NOMO-1 treated with dmso at 0.1 percent for 144 hours (cell line): ENCODE measurements at regions not wholly inside any gene's neighbourhood (a gene's known extent, or its start where the extent isn't known, plus 50 kb on each side); places are given as distances from the start of the nearest gene placed in this dataset.
"Not testable (repeated sequence)": the region's sequence is repeated elsewhere in the genome, so short reads cannot be mapped to it uniquely, and the experiment has no call there.

Experiments used
- DNase-seq: peaks from one replicate; lab custom pipeline; 2025; ENCODE audit not compliant: unreplicated experiment; lab: John Stamatoyannopoulos, UW

GRCh38 chrX:65828599-65828998, 161.1 kb downstream of the MSN start:
- no peak for DNase-seq

- DNase-seq, result not testable (repeated sequence)
Observed at GRCh38 chrX:65825226-65825625, 157.8 kb downstream of the MSN start.

DNA sequence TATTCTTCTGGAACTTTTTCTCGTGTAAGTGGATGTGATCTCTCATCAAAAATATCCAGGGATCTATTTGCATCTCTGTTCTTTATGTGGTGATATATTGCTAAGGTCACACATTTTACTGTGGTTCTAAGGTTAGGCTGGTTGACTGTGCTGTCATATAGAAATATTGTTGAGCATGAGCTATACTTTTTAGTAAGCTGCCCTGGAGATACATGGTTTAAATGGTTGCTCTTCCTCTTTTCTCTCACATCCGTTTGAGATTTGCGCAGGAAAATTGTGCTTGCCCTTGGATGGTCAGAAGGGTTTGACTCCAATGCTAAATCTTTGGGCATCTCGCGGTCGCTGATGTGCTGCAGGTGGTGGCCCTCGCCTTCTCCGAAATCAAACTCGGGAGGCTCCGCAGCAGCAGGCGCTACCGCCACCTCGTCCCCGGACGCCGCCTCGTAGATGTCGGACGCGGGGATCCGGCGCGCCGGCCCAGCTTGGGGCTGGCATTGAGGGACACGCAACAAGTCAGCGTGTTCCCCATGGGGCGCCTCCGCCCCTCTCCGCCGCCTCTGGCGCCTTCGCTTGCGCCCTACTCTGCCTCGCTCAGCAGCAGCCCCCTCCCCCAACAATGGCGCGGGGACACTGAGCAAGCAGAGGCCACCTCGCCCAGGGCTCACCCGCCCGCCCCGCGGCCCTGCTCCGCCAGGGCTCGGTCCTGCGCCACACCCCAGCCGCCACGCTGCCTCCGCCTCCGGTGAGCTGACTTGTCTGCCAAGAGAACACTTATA, 154.5 kb downstream of the MSN start:
- peak; percentile 3 for DNase-seq

GRCh38 chrX:65819983-65820382, 152.5 kb downstream of the MSN start:
- not testable (repeated sequence) for DNase-seq

- DNase-seq, result no peak
Observed at GRCh38 chrX:65813245-65813644, 145.8 kb downstream of the MSN start.

DNA sequence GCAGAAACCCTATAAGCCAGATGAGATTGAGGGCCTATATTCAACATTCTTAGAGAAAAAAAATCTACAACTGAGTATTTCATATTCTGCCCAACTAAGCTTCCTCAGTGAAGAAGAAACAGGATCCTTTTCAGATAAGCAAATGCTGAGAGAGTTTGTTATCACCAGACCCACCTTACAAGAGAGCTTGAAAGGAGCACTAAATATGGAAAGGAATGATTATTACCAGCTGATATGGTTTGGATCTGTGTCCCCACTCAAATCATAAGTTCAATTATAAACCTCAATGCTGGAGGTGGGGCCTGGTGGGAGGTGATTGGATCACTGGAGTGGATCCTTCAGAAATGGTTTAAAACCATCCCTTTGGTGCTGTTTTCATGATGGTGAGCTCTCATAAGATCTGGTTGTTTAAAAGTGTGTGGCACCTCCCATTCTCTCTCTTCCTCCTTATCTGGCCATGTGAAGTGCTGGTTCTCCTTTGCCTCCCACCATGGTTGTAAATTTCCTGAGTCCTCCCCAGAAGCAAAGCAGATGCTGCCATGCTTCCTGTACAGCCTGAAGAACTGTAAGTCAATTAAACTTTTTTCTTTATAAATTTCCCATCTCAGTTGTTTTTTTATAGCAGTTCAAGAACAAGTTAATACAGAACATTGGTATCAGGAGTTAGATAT, 144.2 kb downstream of the MSN start:
- no peak for DNase-seq
